ENCODE measurements at regions not wholly inside any gene's neighbourhood (a gene's known extent, or its start where the extent isn't known, plus 50 kb on each side); places are given as distances from the start of the nearest gene placed in this dataset.
"Not testable (repeated sequence)": the region's sequence is repeated elsewhere in the genome, so short reads cannot be mapped to it uniquely, and the experiment has no call there.

DNA sequence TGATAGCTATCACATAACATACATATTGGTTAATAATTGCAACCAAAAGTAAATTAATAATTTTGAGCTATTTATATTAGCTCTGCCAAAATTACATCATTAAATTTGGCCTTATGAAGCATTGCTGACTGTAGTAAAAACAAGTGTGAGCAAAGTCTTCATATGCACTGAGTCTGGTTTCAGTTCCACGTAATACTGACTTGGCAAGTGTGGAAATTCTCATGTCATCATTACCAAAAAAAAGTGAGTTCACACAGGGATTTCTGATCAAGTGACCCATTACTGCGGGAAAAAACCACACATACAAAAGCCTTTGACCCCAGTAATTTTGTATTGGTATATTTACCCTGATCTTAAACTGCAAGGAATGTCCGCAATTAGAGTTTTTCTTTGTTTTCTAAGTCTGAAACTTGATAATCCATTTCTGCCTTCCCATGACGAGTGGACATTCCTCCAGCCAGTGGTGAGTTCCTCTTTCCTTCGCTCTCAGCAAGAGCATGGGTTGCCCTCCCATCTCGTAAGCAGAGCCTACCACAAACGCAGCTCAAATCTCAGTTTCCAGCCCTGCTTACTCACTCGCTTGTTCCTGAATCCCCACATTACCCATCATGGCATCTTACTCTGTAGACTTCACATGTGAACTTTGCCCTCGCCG, 220.2 kb upstream of the DMRT1 start:
- Mint-ChIP-seq H3K9me3 (ENCODE audit: low read depth) (no peaks in the 10 kb centered on the region), H3K4me1 (ENCODE audit: low read depth) (peaks cover 23% of the 10 kb centered on the region), H3K27ac (ENCODE audit: unreplicated experiment) (no peak overlapping the region), H3K4me3 (ENCODE audit: unreplicated experiment) (no peak overlapping the region), H3K36me3 (ENCODE audit: low read depth) (no peaks in the 10 kb centered on the region), H3K27me3 (ENCODE audit: low read depth) (no peaks in the 10 kb centered on the region)
- no peak for DNase-seq (ENCODE audit: low spot score)
- TF ChIP-seq, protein P1, sequence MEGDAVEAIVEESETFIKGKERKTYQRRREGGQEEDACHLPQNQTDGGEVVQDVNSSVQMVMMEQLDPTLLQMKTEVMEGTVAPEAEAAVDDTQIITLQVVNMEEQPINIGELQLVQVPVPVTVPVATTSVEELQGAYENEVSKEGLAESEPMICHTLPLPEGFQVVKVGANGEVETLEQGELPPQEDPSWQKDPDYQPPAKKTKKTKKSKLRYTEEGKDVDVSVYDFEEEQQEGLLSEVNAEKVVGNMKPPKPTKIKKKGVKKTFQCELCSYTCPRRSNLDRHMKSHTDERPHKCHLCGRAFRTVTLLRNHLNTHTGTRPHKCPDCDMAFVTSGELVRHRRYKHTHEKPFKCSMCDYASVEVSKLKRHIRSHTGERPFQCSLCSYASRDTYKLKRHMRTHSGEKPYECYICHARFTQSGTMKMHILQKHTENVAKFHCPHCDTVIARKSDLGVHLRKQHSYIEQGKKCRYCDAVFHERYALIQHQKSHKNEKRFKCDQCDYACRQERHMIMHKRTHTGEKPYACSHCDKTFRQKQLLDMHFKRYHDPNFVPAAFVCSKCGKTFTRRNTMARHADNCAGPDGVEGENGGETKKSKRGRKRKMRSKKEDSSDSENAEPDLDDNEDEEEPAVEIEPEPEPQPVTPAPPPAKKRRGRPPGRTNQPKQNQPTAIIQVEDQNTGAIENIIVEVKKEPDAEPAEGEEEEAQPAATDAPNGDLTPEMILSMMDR (IDR thresholded peaks at IDR 0.05) = no peak

- Mint-ChIP-seq H3K27me3 (ENCODE audit: low read depth) (no peaks in the 10 kb centered on the region), H3K4me1 (ENCODE audit: low read depth) (peaks cover 6% of the 10 kb centered on the region), H3K4me3 (ENCODE audit: unreplicated experiment) (no peak overlapping the region), H3K36me3 (ENCODE audit: low read depth) (no peaks in the 10 kb centered on the region), H3K27ac (ENCODE audit: unreplicated experiment) (no peak overlapping the region), H3K9me3 (ENCODE audit: low read depth) (no peaks in the 10 kb centered on the region)
- no peak for DNase-seq (ENCODE audit: low spot score)
- TF ChIP-seq, protein P1 (IDR thresholded peaks at IDR 0.05) = no peak
Observed at GRCh38 chr9:624935-625500, 216.5 kb upstream of the DMRT1 start.

GRCh38 chr9:625613-626012, 215.9 kb upstream of the DMRT1 start:
- Mint-ChIP-seq H3K27ac (ENCODE audit: unreplicated experiment) (no peak overlapping the region), H3K4me1 (ENCODE audit: low read depth) (peaks cover 6% of the 10 kb centered on the region), H3K36me3 (ENCODE audit: low read depth) (no peaks in the 10 kb centered on the region), H3K27me3 (ENCODE audit: low read depth) (no peaks in the 10 kb centered on the region), H3K9me3 (ENCODE audit: low read depth) (no peaks in the 10 kb centered on the region), H3K4me3 (ENCODE audit: unreplicated experiment) (no peak overlapping the region)
- TF ChIP-seq, protein P1 (IDR thresholded peaks at IDR 0.05) = no peak
- DNase-seq (ENCODE audit: low spot score) = no peak

GRCh38 chr9:626114-626513, 215.4 kb upstream of the DMRT1 start:
- not testable (repeated sequence) for H3K36me3 Mint-ChIP-seq (ENCODE audit: low read depth); H3K9me3 Mint-ChIP-seq (ENCODE audit: low read depth); H3K4me1 Mint-ChIP-seq (ENCODE audit: low read depth); H3K27me3 Mint-ChIP-seq (ENCODE audit: low read depth); DNase-seq (ENCODE audit: low spot score); H3K4me3 Mint-ChIP-seq (ENCODE audit: unreplicated experiment); H3K27ac Mint-ChIP-seq (ENCODE audit: unreplicated experiment)

- Mint-ChIP-seq H3K36me3 (ENCODE audit: low read depth) (no peaks in the 10 kb centered on the region), H3K4me3 (ENCODE audit: unreplicated experiment) (no peak overlapping the region)
- no peak for DNase-seq (ENCODE audit: low spot score)
Observed at GRCh38 chr9:626596-626995, 214.9 kb upstream of the DMRT1 start.

More at GRCh38 chr9:626596-626995, 214.9 kb upstream of the DMRT1 start:
- Mint-ChIP-seq H3K9me3 (ENCODE audit: low read depth) (no peaks in the 10 kb centered on the region), H3K4me1 (ENCODE audit: low read depth) (peaks cover 6% of the 10 kb centered on the region), H3K27me3 (ENCODE audit: low read depth) (no peaks in the 10 kb centered on the region), H3K27ac (ENCODE audit: unreplicated experiment) (no peak overlapping the region)
- TF ChIP-seq, protein P1 (IDR thresholded peaks at IDR 0.05) = no peak
